GM19240 (cell line): ENCODE measurements at regions not wholly inside any gene's neighbourhood (a gene's known extent, or its start where the extent isn't known, plus 50 kb on each side); places are given as distances from the start of the nearest gene placed in this dataset.

Experiments
- DNase-seq: peaks from one replicate; pipeline ENCODE4 v3.0.0; 2011; ENCODE audit warnings: low spot score; ENCODE audit not compliant: insufficient read length

DNA sequence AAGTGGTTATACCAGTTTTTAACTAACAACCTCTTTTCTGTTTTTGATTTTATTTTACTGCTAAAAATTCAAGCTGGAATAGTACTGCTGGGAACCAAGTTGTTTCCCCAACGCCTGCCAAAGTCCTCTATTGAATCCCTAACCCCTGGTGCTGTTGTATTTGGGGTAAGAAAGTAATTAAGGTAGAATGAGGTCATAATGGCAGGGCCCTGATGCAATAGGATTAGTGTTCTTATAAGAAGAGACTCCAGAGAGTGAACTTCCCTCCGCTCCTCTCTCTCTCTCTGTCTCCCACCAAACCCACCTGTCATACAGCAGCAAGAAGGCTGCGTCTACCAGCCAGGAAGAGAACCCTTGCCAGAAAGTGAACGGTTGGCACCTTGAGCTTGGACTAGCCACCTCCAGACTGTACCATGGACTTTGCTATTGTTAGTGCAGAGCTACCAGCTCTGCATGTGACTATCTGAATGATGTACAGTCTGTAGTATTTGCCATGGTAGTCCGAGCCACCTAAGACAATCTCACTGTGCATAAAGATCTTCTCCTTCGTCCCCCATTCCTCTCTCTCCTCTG lies 86.5 kb upstream of the KLF6 start:
- no peak for DNase-seq

DNA sequence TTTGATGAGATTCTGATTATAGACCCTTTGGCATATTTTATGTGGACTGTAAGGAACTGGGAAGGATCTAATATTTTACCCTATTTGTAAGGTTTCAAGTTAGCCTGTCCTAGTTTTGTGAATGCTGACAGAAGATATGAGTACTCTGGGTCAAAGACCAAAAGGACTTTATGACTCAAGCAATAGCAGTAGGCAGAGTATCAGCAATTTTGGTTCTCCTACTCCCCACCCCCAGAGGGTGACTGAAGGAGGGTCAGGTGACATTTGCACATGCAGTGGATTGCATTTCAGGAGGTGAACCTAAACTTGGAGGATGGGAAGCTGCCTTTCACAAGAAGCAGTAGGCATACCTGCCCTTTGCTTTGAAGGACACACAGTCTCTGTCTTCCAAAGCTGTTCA lies 84.0 kb upstream of the KLF6 start:
- DNase-seq: no peak

GRCh38 chr10:3868271-3868664 lies 83.3 kb upstream of the KLF6 start:
- no peak for DNase-seq

DNA sequence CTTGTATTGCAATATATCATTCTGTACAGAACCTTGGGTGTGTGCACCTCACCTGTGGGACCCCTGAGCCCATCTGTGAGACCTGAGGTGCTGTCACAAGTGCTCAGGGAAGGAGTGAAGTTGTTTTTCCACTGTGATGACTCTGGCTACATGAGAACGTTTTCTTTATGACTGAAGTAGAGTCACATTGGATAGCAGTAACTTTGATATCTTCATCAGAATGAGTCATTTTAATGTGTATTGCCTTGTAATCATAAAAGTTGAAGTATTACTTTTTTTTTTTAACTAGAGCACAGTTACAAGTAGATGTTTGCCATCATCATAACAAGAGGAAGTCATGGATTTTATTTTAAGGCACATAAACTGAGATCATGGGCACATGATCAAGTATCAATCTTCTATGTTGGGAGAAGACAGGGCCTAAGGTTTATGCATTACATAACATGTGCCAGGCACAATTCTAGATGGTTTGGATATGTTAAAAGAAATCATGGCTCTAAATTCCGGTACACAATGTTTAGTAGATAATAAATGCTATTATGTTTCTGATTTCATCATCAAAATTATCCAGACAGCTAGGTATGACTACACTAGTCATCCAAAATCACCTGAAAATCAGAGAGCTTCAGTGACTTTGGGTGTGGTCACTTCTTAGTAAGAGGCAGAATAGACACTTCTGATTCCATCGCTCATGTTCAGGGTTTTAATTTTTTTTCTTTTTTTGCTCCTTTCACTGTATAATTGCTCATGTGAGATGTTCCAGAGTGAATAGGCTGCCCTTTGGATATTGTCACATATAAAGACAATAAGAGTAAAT lies 82.7 kb upstream of the KLF6 start:
- no peak for DNase-seq

- no peak for DNase-seq
These were observed 81.3 kb upstream of the KLF6 start for GRCh38 chr10:3866332-3866731.

DNA sequence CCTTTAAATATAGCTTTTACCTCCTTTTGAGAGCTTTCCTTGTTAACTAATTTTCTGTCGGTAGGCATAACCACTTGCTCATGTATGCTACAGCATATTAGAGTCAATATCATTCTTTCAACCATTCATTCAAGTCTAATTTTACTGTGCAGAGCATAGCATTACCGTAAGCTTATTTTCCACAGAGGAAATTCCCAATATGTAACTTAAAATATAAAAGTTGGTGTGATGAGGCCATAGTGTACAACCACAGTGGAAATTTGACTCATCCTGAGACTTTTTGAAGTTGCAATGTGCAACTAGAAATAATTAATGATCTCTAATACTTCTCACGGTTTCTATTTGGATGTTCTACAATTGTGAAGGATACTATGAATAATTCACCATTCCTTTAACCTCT lies 80.6 kb upstream of the KLF6 start:
- DNase-seq: no peak

- no peak for DNase-seq
These were observed 76.8 kb upstream of the KLF6 start for GRCh38 chr10:3861795-3862194.

DNA sequence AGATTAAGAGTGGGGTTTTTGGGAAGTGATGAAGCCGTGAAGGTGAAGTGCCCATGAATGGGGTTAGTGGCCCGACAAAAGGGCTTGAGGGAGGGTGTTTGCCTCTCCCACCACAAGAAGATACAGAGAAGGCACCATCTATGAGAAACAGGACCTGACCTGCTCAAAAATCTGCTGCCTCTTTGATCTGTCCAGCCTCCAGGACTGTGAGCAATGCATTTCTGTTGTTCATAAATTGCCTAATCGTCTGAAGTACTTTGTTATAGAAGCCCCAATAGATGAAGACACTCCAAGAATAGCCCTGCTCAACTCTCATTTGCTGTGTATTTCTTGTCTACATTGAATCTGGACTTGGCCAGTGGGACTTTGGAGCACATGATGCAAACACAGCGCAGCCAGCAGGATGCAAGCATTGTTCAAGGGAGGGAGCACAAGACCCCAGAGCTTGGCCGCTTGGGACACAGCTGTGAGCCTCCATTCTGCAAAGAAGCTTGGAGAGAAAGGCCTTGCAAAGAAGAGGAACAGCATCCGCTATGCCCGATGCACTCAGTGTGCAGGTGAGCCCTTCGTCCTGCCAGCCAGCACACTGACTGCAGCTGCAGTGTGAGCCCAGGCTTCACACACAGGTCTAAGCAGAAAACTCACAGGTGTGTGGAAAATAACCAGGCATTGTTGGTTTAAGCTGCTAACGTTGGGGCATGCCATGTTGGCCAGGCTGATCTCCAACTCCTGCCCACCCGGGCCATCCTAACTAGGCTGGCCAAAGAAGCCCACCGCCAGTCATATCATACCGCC lies 73.2 kb upstream of the KLF6 start:
- DNase-seq: no peak

GRCh38 chr10:3857318-3857717 lies 72.3 kb upstream of the KLF6 start:
- DNase-seq: no peak

DNA sequence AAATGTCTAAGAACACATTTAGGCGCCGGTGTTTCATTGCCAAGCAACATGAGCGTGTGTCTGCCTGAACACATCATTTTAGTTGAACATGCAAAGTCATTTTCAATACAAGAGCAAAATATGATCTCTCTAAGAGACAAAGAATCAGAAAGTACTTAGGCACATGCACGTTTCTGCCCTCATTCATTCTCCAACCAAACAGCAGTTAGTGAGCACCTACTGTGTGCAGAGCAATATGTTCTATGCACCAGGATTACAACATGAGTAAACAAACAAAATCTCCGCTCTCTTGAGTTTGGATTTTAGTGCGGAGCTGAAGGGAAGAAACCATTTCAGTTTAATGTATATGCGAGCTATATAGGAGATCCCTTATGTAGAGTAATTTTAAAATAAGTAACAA lies 71.6 kb upstream of the KLF6 start:
- DNase-seq: no peak

DNA sequence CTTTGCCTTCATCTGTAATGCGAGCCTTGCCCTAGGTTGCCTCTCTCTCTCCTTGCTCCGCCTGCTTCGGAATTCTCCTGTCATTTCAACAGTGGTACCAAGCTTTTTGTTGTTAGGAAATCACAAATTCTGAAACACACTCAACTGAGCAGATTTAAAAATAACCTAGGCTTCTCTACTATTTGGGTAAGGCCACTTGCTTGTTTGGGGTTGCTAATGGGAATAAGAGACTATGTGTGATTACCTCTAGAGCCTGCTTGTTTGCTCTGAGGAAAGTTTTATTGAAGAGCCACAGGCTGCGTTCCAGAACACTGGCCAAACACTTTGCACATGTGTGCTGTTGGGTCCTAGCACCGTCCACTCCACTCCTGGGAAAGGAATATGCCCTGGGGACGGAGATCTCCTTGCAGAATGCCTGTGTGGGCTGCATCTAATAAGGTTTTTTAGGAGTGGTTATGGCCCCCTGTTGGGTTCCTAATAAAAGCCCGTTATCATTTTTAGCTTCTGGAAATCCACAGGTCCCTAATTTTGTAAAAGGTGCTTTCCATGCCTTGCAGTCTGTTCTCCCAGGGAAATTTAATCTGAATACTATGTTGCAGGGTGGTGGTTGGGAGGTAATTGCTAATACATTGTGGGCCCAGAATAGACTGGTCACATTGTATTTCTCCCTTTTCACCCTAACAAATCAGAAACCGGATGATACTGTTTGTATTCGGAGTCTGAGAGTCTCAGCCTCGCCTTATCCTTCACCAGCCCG lies 68.7 kb upstream of the KLF6 start:
- no peak for DNase-seq

DNA sequence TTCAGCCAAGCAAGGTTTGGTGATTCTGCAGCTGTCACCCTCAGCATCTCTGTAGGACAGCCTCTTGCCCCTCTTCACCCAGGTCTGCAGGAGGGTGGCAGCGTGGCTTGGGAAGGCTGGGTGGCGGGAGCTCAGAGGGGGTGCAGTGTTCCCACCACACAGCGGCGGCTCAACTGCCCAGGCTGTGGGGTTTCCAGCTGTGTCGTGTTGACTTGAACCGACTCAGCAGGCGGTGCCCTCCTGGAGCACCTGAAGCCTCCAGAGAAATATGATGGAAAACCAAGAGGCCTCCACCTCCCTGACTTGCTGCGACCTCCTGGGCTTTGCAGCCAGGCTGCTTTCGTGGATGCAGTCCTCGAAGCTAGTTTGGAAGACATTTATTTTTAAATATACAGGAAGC lies 68.0 kb upstream of the KLF6 start:
- DNase-seq: no peak

- DNase-seq: no peak
These were observed 67.3 kb upstream of the KLF6 start for GRCh38 chr10:3852147-3852904.

GRCh38 chr10:3850999-3851937 lies 66.3 kb upstream of the KLF6 start:
- DNase-seq: no peak

GRCh38 chr10:3848775-3849635 lies 64.0 kb upstream of the KLF6 start:
- no peak for DNase-seq

DNA sequence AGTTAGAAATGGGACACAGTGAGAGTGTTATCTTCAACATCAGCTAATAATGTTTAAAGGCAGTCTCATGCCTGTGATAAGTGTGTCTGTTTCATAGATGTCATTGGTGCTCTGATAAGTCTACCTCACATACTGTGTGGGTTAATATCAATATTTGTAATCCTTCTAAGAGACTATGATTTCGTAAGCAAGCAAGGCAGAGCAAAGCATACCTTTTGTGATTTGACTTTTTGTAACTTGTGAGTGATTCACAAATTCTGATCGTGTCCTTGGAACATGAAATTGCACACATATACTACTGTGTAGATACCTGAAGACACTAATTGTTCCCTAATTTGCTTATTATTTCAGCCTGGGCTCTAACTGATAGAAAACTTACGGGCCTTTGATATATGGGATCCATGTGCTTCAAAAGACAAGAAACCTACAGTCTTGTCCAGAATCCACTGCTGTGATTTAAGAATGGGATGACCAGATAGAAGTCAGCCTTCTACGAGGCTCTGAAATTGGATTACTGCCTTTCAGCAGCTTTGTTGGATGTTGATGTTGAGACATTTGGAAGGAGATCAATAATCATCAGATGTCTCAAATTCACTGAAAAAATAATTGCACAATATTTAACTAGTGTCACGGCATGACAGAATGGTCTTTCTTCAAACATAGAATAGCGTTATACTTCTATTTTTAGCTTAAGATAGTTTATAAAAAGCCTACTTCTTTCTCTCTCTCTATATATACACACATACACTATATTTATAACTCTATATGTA lies 63.2 kb upstream of the KLF6 start:
- DNase-seq: no peak

DNA sequence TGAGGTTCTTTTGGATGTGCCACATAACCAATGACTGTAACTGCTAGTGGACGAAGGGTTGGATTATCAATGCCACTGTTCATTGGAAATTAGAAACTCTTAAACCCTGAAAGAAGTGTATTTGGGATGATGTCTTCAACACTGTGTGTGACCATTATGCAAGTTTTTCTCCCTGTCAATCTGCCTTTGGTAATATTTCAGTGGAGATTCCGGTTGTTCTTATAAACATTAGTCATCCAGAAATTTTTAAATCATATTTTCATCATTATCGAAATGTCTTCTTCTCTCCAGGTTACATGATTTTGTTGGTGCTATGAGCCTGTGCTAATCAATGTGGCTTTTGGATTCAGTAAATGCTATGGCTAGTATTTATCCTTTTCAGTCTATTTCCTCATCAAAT lies 61.7 kb upstream of the KLF6 start:
- no peak for DNase-seq

DNA sequence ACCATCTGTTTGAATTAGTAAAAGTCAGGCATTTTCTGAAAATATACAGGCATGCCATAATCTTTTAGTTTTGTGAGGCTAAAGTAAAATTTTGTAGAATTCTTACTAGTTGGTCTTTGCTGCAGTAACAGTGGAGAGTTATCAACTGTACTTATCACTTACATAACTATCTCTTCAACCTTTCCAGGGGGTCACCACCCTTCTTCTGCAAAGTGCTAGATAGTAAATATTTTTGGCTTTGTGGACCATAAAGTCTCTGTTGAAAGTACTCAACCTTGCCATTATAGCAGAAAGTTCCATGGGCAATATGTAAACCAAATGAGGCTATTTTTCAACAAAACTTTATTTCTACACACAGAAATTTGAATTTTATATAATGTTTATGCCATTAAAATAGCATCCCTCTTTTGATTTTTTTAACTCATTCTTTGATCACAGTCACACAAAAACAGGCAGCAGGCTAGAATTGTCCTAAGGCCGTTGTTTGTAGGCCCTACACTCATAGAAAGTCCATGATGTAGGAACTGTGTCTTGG lies 59.5 kb upstream of the KLF6 start:
- no peak for DNase-seq
